ENCODE measurements at regions not wholly inside any gene's neighbourhood (a gene's known extent, or its start where the extent isn't known, plus 50 kb on each side); places are given as distances from the start of the nearest gene placed in this dataset.

DNA sequence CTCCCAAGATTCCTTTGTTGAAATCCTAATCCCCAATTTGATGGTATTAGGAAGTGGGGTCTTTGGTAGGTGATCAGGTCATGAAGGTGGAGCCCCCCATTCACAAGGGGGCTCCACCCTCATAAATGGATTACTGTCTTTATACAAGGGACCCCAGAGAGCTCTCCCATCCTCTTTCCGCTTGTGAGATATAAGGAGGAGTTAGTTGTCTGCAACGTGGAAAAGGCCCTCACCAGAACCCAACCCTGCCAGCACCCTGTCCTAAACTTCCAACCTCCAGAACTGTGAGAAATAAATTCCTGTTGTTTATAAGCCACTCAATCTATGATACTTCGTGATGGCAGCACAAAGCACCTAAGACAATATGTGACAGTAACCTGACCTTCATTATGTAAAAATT, 684.1 kb upstream of the HS6ST1 start:
- no peak for DNase-seq (ENCODE audit: low spot score)
- Mint-ChIP-seq H3K36me3 (ENCODE audit: low read depth) (no peaks in the 10 kb centered on the region), H3K4me3 (no peak overlapping the region), H3K9me3 (no peaks in the 10 kb centered on the region), H3K4me1 (ENCODE audit: low read depth) (no peaks in the 10 kb centered on the region), H3K27me3 (ENCODE audit: insufficient read depth) (peaks cover 5% of the 10 kb centered on the region), H3K27ac (no peak overlapping the region)
- intact Hi-C loops (cut with micrococcal nuclease): no loop called here

DNA sequence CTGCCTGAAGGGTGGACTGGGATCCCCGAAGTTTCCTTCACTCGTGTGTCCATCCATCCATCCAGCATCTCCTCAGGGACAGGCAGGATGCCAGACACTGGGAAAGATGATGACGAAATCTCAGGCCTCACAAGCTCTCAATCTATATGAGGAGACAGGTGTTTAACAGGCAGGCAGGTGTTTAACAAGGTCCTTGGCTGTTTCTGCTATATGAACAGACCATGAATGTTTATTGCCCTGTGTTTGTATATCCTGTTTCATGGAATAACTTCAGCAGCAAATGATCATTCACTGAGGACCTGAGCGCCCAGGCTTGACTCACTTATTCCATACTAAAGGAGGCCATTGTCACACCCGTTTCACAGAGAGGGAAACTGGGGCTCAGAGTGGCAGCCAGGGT, 685.8 kb upstream of the HS6ST1 start:
- Mint-ChIP-seq H3K4me1 (ENCODE audit: low read depth) (no peaks in the 10 kb centered on the region), H3K27ac (no peak overlapping the region), H3K27me3 (ENCODE audit: insufficient read depth) (peaks cover 5% of the 10 kb centered on the region), H3K9me3 (no peaks in the 10 kb centered on the region), H3K36me3 (ENCODE audit: low read depth) (no peaks in the 10 kb centered on the region), H3K4me3 (no peak overlapping the region)
- intact Hi-C loops (cut with micrococcal nuclease): no loop called here
- no peak for DNase-seq (ENCODE audit: low spot score)

DNA sequence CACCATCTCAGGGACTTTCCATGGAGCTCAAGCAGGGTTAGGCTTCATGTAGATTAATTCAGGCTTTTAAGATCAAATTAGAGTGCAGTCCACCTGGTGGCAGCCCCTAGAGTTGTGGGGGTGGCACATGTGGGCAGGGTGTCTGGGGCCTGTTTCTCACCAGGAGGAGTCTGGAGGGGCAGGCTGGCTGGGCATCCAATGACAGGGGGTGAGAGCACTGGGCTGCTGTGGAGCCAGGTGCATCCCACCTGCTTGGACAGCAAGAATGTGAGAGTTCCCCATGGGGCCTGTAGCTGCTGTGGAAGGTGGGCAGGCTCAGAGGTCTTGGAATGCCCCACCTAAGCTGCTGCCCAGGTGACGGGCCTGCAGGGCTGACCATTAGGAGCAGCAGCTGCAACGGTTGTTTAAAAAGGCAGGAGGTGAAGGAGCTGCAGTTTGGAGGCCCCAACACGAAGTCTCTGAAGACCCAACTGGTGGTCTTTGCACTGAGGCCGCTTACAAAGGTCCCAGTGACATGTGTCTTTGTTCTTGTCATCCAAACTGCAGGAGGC, 686.3 kb upstream of the HS6ST1 start:
- intact Hi-C loops (cut with micrococcal nuclease): no loop called here
- H3K4me3 Mint-ChIP-seq: no peak overlapping the region
- no peaks in the 10 kb centered on the region for H3K9me3 Mint-ChIP-seq
- DNase-seq (ENCODE audit: low spot score): no peak
- H3K27me3 Mint-ChIP-seq (ENCODE audit: insufficient read depth): peaks cover 5% of the 10 kb centered on the region
- no peak overlapping the region for H3K27ac Mint-ChIP-seq
- H3K36me3 Mint-ChIP-seq (ENCODE audit: low read depth): no peaks in the 10 kb centered on the region
- H3K4me1 Mint-ChIP-seq (ENCODE audit: low read depth): no peaks in the 10 kb centered on the region

DNA sequence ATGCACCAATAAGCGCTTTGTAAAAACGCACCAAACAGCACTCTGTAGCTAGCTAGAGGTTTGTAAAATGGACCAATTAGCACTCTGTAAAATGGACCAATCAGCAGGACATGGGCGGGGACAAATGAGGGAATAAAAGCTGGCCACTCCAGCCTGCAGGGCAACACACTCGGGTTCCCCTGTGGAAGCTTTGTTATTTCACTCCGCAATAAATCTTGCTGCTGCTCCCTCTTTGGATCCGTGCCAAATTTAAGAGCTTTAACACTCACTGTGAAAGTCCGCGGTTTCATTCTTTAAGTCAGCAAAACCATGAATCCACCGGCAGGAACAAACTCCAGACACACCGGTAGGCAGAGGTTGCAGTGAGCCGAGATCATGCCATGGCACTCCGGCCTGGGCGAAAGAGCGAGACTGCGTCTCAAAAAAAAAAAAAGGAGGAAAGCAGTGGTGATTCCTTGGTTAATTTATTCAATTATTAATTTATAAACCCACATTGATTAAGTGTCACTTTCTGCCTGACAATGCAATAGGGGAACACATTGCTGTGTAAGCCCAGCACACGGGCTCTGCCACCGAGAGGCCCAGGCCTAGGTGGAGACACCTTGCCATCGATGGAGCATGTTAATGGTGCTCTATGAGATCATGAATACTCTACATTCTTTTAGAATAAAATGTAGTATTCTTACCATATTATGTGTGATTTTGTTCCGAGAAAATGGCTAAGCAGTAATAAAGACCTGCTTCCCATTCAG, 687.6 kb upstream of the HS6ST1 start:
- no peak for DNase-seq (ENCODE audit: low spot score)
- Mint-ChIP-seq H3K4me3 (no peak overlapping the region), H3K27ac (no peak overlapping the region), H3K27me3 (ENCODE audit: insufficient read depth) (peaks cover 5% of the 10 kb centered on the region), H3K4me1 (ENCODE audit: low read depth) (no peaks in the 10 kb centered on the region), H3K9me3 (no peaks in the 10 kb centered on the region), H3K36me3 (ENCODE audit: low read depth) (no peaks in the 10 kb centered on the region)
- intact Hi-C loops (cut with micrococcal nuclease): no loop called here

DNA sequence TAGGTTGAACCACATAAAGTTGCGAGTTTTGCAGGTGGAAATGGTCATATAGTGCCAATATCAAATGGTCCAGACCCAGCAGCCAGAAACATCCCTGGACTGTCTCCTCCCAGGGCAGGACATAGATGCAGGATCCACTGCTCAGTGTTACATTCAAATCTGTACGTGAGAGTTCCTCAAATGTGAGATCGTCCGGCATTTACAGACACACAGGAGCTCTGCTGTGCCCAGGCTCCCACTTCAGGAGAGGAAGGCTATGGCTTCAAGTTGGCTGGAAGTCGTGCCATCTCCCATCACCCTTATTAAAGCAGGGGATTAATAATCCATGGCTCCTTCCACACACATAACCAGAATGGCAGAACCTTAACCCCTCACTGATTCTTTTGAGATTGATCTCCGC, 688.2 kb upstream of the HS6ST1 start:
- H3K27me3 Mint-ChIP-seq (ENCODE audit: insufficient read depth): peaks cover 5% of the 10 kb centered on the region
- intact Hi-C loops (cut with micrococcal nuclease): no loop called here

DNA sequence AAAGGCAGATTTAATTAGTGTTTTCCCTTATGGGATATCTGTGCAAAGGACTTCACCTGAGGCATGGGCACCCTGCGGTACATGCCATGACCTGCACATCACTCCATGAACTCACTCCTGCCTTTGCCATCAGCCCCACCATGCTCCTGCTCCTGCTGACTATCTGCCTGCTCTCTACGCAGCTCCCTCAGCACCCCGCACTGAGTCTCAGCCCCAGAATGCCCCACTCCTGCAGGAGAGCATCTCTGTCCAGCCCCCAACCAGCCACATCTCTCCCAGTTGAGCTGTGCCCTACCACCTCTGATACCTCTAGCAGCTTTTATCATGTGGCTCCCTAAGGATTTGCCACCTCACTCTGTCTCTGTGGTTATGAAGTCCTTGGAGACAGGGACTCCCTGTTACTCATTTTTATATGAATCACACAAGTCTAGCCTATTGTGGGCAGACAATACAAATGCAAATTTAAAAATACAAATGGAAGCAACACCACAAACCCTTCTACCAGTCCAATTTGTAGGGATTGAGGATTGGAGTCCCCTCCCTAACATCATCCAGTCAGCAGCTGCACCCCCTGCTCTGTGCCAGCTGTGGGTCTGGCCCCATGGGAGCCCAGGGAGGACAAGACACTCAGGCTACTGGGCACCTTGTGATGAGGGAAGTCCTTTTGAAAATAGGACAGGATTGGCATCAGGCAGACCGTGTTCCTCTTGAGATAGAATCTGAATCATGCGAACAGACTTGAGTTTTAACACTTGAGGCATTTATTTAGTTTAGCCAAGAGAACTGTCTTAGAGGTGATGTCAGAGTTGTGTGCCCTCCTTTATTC, 689.6 kb upstream of the HS6ST1 start:
- Mint-ChIP-seq H3K4me1 (ENCODE audit: low read depth) (no peaks in the 10 kb centered on the region), H3K4me3 (no peak overlapping the region), H3K9me3 (no peaks in the 10 kb centered on the region), H3K27me3 (ENCODE audit: insufficient read depth) (peaks cover 2% of the 10 kb centered on the region), H3K27ac (no peak overlapping the region), H3K36me3 (ENCODE audit: low read depth) (no peaks in the 10 kb centered on the region)
- no peak for DNase-seq (ENCODE audit: low spot score)
- intact Hi-C loops (cut with micrococcal nuclease): no loop called here

More for the DNA sequence above, 688.2 kb upstream of the HS6ST1 start:
- H3K9me3 Mint-ChIP-seq: no peaks in the 10 kb centered on the region
- no peak for DNase-seq (ENCODE audit: low spot score)
- no peaks in the 10 kb centered on the region for H3K36me3 Mint-ChIP-seq (ENCODE audit: low read depth)
- no peak overlapping the region for H3K4me3 Mint-ChIP-seq
- no peaks in the 10 kb centered on the region for H3K4me1 Mint-ChIP-seq (ENCODE audit: low read depth)
- H3K27ac Mint-ChIP-seq: no peak overlapping the region

DNA sequence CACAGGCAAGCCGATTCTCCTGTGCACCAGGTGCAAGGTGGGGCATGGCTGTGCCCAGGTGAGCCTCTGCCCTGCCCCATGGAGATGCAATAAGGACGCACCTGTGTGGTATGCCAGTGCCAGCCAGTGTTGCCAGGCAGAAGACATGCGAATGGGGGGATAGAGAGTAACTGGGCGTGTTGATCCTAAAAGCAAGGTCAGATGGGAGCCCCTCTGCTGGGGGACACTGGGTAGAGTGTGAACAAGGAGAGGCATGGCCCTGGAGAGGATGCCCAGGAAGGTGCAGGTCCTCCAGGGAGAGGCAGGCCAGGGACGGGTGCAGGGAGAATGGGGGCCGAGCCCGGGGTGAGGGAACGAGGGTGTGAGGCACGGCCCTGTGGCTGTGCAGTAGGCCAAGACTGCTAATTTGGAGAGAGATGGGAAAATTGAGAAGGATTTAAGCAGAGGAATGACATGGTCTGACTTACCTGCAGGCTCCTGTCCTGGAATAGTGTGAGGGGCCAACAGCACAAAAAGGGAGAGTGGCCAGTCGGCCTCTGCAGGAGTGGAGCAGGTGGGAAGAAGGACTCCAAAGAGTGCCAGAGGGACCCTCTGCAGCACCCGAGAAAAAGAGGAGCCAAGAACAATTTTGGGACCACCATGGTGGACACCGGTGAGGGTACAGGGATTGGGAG, 690.4 kb upstream of the HS6ST1 start:
- Mint-ChIP-seq H3K36me3 (ENCODE audit: low read depth) (no peaks in the 10 kb centered on the region), H3K9me3 (no peaks in the 10 kb centered on the region), H3K27me3 (ENCODE audit: insufficient read depth) (peaks cover 2% of the 10 kb centered on the region), H3K27ac (no peak overlapping the region), H3K4me3 (no peak overlapping the region), H3K4me1 (ENCODE audit: low read depth) (no peaks in the 10 kb centered on the region)
- DNase-seq (ENCODE audit: low spot score): no peak
- intact Hi-C loops (cut with micrococcal nuclease): no loop called here

DNA sequence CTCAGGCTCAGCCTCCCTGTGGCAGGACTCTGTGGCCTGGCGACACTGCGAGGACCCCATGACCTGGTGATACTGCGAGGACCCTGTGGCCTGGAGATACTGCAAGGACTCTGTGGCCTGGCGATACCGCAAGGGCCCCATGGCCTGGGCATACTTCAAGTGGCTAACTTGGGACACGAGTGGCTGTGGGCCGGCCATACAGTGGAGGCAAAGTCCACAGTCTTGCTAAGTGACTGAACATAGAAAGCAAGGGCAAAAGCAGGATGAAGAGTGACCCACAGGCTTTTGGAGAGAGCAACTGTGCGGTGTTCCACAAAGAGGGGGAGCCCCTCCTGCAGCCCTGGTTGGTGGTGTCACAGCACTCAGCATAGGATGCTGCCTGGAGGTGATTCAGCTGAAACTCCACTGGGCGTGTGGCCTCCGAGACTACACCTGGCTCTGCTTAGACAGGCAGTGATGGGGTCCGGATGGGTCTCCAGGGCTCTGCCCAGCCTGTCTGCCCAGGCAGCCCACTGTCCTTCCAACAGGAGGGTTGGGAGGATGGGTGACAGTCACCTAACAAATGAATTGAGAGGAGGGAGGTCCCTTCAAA, 691.0 kb upstream of the HS6ST1 start:
- DNase-seq (ENCODE audit: low spot score): no peak
- no peak overlapping the region for H3K4me3 Mint-ChIP-seq
- no peak overlapping the region for H3K27ac Mint-ChIP-seq
- H3K27me3 Mint-ChIP-seq (ENCODE audit: insufficient read depth): no peaks in the 10 kb centered on the region
- no peaks in the 10 kb centered on the region for H3K4me1 Mint-ChIP-seq (ENCODE audit: low read depth)
- H3K36me3 Mint-ChIP-seq (ENCODE audit: low read depth): no peaks in the 10 kb centered on the region
- H3K9me3 Mint-ChIP-seq: no peaks in the 10 kb centered on the region
- intact Hi-C loops (cut with micrococcal nuclease): no loop called here

DNA sequence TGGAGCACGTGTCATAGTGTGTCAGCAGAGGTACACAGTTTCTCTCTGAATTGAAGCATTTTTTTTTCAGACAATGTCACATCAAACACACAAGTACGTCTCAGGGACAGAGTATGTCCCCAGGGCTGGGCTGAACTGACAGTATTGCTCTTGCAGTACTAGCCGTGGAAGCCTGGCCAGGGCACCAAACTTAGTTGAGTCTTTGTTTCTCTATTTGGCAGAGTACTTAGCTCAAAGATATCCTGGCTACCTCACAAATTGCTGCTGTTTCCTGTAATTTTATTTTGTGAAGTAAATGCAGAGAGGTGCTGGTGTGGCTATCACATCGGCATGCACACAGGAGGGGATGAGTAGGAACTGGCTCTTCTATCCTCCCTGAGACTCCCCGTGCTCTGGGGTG, 691.6 kb upstream of the HS6ST1 start:
- Mint-ChIP-seq H3K27me3 (ENCODE audit: insufficient read depth) (no peaks in the 10 kb centered on the region), H3K9me3 (no peaks in the 10 kb centered on the region), H3K4me3 (no peak overlapping the region), H3K27ac (no peak overlapping the region), H3K4me1 (ENCODE audit: low read depth) (no peaks in the 10 kb centered on the region), H3K36me3 (ENCODE audit: low read depth) (no peaks in the 10 kb centered on the region)
- DNase-seq (ENCODE audit: low spot score): no peak
- intact Hi-C loops (cut with micrococcal nuclease): no loop called here

DNA sequence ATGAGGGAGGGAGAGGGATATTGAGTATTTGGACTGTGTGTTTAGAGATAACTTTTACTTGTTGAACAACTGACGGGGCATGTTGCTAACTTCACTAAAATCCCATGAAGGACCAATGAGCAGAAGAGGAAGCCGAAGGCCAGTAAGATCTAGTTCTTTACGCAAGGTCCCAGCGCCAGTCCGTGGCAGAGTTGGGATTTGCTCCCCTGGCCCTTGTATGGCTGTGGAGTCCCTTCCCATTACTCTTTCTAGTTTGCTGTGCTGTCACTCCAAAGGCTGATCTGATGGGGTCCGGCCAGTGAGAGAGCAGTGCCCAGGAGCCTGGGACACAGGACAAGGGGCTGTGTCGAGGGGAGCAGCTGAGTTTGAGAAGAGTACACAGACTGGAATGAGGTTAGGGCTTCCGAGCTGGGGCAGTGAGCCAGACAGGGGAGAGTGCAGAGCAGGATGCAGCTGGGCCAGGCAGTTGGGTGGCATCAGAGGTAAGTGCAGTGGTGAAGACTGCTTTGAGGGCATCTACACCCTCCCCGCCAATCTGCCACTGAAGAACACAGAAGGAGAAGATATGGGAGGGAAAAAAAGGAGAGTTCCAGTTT, 692.9 kb upstream of the HS6ST1 start:
- Mint-ChIP-seq H3K4me3 (no peak overlapping the region), H3K27ac (no peak overlapping the region), H3K36me3 (ENCODE audit: low read depth) (no peaks in the 10 kb centered on the region), H3K4me1 (ENCODE audit: low read depth) (no peaks in the 10 kb centered on the region), H3K27me3 (ENCODE audit: insufficient read depth) (peaks cover 2% of the 10 kb centered on the region), H3K9me3 (no peaks in the 10 kb centered on the region)
- no peak for DNase-seq (ENCODE audit: low spot score)
- intact Hi-C loops (cut with micrococcal nuclease): no loop called here

DNA sequence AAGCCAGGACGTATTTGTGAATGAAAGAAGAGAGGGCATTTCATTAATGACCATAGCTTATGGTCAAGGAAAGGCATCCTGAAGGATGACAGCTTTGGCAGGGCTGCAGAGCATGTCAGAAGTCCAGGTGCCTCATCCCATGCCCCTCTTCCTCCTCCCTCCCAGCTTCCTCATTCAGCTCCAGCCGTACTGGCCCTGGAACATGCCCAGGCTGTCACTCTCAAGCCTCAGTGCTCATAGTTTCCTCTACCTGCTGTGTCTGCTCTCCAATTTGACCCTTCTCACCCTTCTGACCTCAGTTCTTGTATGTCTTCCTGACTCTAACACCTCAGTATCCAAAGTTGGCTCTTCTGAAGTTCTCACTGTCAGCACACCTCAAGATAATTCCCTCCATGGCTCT, 695.8 kb upstream of the HS6ST1 start:
- intact Hi-C loops (cut with micrococcal nuclease): no loop called here
- no peak overlapping the region for H3K27ac Mint-ChIP-seq
- DNase-seq (ENCODE audit: low spot score): no peak
- no peaks in the 10 kb centered on the region for H3K4me1 Mint-ChIP-seq (ENCODE audit: low read depth)
- H3K4me3 Mint-ChIP-seq: no peak overlapping the region
- peaks cover 2% of the 10 kb centered on the region for H3K27me3 Mint-ChIP-seq (ENCODE audit: insufficient read depth)
- H3K9me3 Mint-ChIP-seq: no peaks in the 10 kb centered on the region
- no peaks in the 10 kb centered on the region for H3K36me3 Mint-ChIP-seq (ENCODE audit: low read depth)

DNA sequence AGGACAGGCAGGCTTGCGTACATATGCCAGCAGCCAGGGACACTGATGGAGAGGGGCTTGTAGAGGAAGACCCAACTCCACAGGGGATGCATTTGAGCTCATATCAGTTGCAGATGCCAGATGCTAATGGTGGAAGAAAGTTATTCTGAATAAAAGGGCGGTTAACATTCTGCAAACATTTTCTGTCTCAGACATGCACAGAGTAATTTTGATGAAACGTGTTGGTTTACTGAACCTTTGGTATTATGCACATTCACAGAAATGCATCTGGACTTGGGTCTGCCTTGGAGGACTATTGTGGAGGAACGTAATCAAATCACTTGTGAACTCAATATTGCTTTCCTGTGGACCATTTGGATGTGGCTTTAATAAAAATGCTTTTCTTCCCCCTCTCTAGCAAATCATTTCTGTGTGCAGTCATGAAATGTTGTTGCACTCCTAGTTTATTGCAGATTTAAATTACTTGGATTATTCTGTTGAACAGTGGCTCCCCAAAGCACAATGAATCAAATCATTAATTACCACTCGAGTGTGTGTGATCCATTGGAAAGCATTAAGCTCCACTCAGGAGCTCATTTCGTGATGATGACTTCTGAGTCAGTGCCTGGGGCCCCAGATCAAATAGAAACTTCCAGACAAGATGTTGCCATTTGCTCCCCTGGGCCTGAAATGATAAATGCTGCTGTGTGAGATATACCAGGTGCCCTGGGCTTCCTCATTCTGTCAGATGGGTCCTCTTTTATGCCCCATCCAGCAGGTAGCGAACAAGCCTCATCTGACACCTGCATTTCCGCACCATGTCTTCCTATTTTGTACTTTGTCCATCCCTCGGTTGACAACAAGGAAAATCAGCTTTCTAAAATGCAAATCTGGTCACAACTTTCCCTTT, 697.0 kb upstream of the HS6ST1 start:
- H3K27ac Mint-ChIP-seq: no peak overlapping the region
- no peak for DNase-seq (ENCODE audit: low spot score)
- H3K4me3 Mint-ChIP-seq: no peak overlapping the region
- H3K36me3 Mint-ChIP-seq (ENCODE audit: low read depth): no peaks in the 10 kb centered on the region
- no peaks in the 10 kb centered on the region for H3K4me1 Mint-ChIP-seq (ENCODE audit: low read depth)
- intact Hi-C loops (cut with micrococcal nuclease): no loop called here
- H3K9me3 Mint-ChIP-seq: no peaks in the 10 kb centered on the region
- H3K27me3 Mint-ChIP-seq (ENCODE audit: insufficient read depth): peaks cover 2% of the 10 kb centered on the region

Measured in activated T-helper 1 cell treated with anti-CD3 and anti-CD28 coated beads, Interleukin-12 subunit alpha, Interleukin-12 subunit beta, Interleukin-2, Interleukin-4 antibody, amounts not matched to agents 30 ng/mL and 10 ng/mL and 1 ng/mL, durations not matched to agents 14 hours and 24 hours and 36 hours (primary cell).